Non-pigmented ciliary epithelial cell (primary cell): ENCODE measurements at regions not wholly inside any gene's neighbourhood (a gene's known extent, or its start where the extent isn't known, plus 50 kb on each side); places are given as distances from the start of the nearest gene placed in this dataset.
"Not testable (repeated sequence)": the region's sequence is repeated elsewhere in the genome, so short reads cannot be mapped to it uniquely, and the experiment has no call there.

ENCODE experiments used
- DNase-seq: peaks from one replicate; pipeline ENCODE4 v3.0.0-alpha.2; 2010; ENCODE audit warnings: low read depth

DNA sequence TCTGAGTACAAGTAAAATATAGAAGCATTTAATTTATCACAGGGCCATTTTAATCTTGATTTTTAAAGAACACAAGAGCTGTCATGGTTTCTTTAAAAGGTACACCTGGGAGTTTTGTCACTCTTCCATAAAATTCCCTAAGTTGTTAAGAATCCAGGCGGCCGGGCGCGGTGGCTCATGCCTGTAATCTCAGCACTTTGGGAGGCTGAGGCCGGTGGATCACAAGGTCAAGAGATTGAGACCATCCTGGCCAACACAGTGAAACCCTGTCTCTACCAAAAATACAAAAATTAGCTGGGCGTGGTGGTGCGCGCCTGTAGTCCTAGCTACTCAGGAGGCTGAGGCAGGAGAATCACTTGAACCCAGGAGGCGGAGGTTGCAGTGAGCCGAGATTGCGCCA, 278.3 kb downstream of the PCDH17 start:
- DNase-seq = not testable (repeated sequence)

DNA sequence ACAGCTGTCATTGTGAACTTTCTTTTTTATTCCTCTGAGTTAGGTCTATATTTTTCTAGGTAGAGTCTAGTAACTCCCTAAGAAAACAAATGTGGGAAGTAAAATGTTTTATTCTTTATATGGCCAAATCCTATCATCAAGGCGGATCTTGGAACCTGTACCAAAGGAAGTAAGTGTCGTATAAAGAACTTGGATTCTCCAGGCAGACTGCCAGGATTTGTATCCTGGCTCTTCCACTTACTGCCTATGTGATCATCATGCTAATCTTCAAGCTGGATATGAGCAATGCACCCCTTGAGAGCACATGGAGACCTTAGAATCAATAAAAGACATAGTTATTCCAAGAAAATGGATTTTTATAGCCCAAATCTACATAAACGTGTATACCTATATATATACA, 286.5 kb downstream of the PCDH17 start:
- no peak for DNase-seq

DNA sequence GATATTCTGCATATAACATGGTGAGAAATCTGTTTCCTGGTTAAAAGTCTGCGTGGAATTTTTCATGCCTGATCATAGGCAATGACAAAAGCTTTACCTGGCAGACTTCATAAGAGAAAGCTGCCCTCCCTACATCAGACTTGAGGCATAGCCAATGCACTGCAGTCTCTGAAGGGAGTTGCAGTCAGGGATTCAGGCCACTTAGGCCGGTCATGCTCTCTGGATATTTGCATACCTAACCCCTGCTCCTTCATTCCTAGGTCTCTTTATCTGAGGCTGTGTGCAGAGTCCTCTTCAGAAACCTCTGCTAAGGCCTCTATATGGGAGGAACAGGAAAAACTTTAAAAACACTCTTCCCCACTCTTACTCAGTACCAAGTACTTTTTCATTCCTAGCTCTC, 287.4 kb downstream of the PCDH17 start:
- DNase-seq = no peak

- DNase-seq = no peak
Observed at GRCh38 chr13:57925250-57925649, 293.7 kb downstream of the PCDH17 start.

DNA sequence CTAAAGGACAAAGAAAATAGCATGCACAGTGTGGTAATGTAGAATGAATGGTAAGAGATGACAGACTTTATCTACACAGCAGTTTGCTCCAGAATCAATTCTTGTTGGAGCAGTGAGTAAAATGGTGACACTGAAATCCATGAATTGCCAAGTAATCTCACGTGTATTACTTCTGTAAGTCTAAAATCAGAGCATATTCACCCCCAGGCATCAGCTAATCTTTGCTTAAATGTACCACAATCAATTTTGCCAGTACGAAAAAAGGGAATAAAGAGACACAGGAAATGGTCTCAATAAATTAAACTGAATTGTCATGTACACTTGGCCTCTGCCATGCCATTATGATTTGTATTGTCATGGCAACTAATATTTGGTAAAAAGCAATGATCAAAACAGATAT, 294.2 kb downstream of the PCDH17 start:
- DNase-seq = no peak

- no peak for DNase-seq
Observed at GRCh38 chr13:57932061-57932460, 300.5 kb downstream of the PCDH17 start.

DNA sequence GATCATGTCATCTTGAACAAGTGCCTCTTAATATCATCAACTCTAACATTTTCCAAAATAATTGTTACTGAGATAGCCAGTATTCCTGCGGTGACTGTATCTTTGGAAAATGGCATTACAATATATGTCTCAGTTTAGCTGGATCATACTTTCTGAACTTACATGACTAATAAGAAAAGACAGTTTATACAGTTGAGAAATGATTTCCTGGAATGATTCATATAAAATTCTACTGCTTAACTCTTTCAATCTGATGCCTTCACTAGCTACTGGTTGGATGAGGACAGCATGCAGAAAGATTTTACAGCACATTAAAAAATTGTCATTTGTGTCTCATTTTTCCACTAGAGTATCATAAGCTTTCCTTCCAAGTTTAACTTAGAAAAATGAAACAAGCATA, 302.1 kb downstream of the PCDH17 start:
- DNase-seq = no peak

DNA sequence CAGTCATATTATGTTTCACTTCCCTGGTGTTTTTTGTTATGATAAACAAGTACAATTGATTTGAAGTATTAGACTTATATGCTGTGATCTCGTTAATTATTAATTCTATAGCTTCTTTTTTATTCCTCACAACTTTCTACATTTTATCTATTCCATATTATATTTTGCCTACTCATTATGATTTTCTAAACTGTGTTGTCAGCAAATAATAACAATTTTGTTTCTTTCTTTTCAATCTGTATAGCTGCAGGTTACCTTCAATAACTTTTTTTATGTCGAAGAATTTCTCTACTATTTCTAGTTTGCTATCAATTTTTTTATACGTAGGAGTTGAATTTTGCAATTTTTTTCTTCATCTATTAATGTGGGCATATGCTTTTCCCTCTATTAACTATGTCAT, 304.4 kb downstream of the PCDH17 start:
- DNase-seq = no peak

DNA sequence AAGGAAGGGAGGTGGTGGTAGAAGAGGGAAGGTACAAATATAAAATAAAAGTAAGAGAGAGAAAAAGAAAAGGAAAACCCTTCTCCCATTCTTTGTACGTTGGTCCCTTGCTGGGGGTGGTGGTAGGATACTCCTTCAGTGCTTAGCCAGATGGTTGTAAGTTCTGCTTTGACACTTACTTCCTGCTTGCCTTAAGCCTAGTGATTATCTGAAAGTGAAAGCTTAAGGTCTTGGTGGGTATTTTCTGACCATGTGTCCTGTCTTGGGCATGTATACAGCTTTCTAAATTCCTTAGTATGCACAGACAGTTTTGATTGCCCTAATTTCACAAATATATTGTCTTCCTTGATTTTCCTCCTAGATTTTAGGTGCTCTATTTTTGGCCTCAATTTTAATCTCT, 314.8 kb downstream of the PCDH17 start:
- DNase-seq = no peak

DNA sequence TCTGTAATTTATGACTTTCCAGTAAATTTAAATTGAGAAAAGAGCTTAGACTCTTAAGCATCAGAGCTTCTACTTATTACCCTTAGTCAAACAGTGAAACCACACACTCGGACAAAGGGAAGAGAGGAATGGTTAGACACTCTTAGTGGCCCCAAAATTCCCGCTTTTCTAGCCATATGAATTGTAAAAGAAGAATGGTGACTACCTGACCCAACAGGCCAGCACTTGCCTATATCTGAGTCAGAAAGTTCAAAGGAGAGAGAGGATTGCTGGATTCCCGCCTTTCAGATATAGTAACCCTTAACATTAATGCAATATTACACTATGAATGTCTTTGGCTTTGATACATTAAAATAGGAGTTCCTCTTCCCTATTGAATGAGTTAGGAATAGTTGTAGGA, 317.3 kb downstream of the PCDH17 start:
- DNase-seq = no peak

DNA sequence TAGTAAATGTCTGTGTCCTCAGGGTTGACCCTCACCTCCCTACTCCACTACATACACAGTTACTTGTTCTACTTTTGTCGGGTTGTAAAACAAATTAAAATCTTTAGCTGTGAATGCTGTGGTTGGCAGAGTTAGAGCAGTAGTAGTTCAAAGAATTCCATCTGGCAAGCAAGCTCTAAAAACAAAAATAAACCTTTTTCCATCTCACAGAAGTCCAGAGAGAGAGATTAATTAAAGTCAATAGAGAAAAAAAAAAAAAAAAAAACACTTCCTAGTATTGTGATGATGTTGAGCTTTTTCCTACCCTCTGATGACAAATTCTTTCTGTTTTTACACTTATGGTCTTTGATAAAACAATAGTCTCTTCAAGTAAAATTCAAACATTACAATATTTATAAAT, 338.4 kb downstream of the PCDH17 start:
- DNase-seq = no peak

DNA sequence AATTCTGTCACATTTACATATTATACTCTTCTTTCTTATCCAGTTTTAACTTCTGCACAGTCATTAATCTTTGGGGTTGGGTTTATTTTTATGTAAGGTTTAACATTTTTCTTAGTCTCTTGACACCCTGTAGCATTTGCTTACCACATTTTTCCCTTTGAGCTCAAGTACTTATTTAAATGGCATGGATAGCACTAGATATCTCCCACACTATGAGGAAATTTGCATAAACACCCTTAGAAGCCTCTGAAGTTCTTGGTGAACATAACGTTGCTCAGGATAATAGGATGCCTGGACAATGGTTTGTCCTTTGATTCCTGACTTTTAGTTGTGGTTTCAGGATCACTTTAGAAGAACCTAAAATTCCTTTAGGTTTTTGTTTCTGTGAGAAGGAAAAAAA, 338.9 kb downstream of the PCDH17 start:
- no peak for DNase-seq

- no peak for DNase-seq
Observed at GRCh38 chr13:57982782-57983181, 351.2 kb downstream of the PCDH17 start.

GRCh38 chr13:57988276-57988675, 356.7 kb downstream of the PCDH17 start:
- DNase-seq = no peak

DNA sequence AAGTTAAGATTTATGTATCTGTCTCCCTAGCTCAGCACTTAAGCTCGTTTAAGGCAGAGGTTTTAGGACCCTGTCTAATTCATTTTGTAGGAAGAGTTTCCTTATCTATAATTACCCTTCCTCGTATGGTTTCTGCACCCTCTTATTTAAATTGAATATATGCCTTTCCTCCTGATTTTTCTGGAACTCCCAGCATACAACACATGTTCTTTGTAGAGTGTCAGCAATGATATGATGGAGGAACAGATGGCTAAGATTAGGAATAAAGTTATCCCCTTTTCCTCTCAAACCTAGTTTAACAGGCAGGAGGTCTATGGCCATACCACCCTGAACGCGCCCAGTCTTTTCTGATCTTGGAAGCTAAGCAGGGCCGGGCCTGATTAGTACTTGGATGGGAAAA, 359.5 kb downstream of the PCDH17 start:
- no peak for DNase-seq

DNA sequence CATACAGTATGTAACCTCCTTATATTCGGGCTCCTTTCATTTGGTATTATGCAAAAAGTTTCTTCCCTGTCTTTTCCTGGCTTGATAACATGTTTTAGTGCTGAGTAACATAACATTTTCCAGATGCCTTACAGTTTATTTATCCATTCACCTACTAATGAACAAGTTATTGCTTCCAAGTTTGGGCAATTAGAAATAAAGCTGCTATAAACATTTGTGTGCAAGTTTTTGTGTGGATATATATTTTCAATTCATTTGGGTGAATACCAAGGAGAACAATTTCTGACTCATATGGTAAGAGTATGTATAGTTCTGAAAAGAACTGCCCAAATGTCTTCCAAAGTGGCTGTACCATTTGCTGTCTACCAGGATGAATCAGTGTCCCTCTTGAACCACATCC, 360.9 kb downstream of the PCDH17 start:
- no peak for DNase-seq

DNA sequence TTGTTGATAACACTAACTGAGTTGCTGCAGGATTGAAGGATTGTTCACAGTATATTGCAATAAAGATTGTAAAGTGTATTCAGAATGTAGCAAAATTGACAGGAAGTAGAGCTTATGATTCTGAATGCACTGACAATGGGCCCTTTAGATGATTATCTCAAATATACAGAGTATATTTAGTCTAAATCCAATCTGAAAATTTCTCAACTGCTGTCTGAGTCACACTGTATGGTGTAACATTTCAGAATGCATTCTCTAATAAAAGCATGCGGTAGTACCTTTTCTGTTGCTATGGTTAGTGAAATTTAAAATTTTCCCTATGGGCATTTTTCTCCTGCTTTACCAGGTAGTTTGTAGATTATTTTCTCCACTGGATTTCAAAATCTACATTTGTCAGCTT, 365.2 kb downstream of the PCDH17 start:
- no peak for DNase-seq

GRCh38 chr13:58004751-58005150, 373.2 kb downstream of the PCDH17 start:
- no peak for DNase-seq

GRCh38 chr13:58018020-58018419, 386.5 kb downstream of the PCDH17 start:
- no peak for DNase-seq

GRCh38 chr13:58018865-58019264, 387.3 kb downstream of the PCDH17 start:
- DNase-seq = no peak

DNA sequence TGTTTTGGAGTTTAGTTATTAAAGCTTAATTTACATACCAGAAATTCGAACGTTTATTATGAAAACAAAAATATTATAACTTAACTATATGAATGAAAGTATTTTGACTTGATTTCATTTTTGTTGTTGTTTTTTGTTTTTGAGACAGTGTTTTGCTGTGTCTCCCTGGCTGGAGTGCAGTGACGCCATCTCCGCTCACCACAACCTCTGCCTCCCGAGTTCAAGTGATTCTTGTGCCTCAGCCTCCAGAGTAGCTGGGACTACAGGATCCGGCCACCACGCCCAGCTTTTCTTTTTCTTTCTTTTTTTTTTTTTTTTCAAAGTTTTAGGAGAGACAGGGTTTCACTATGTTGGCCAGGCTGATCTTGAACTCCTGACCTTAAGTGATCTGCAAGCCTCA, 392.6 kb downstream of the PCDH17 start:
- DNase-seq = no peak

GRCh38 chr13:58025821-58026220, 394.3 kb downstream of the PCDH17 start:
- DNase-seq = no peak

- no peak for DNase-seq
Observed at GRCh38 chr13:58032676-58033460, 401.3 kb downstream of the PCDH17 start.

DNA sequence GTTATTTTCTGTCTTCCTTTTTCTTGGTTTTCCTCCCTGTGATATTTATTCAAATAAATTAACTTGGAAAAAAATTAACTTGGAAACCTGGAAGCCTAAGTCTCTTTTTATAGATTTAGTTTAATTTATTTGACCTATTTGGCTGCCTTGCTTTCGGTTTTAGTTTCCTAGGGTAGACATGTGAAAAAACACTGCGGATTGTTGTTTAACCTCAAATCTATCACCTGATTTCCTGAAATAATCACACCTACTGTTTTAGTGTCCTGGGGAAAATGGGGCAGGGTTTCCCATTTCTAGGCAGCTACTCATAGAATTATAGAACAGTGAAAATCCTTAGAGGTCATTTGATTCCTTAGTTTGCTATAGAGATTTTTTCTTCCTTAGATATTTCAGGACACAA, 412.4 kb downstream of the PCDH17 start:
- DNase-seq = no peak

- no peak for DNase-seq
Observed at GRCh38 chr13:58048670-58049069, 417.1 kb downstream of the PCDH17 start.
